Stimulated activated CD4-positive, alpha-beta T cell treated with anti-CD3 and anti-CD28 coated beads, TNF-alpha, amount 100 ng/mL, for 48 hours (primary cell): ENCODE measurements at regions not wholly inside any gene's neighbourhood (a gene's known extent, or its start where the extent isn't known, plus 50 kb on each side); places are given as distances from the start of the nearest gene placed in this dataset.
"Not testable (repeated sequence)": the region's sequence is repeated elsewhere in the genome, so short reads cannot be mapped to it uniquely, and the experiment has no call there.

Experiments
- DNase-seq, 3 donors: peaks; one replicate each; pipeline ENCODE4 v3.0.0-alpha.2; 2020; ENCODE audit warnings: low read depth in 3 of 3

- DNase-seq: no peak
These were observed 474.3 kb upstream of the CAMK1G start for GRCh38 chr1:209109001-209109785.

- no peak for DNase-seq
These were observed 470.0 kb upstream of the CAMK1G start for GRCh38 chr1:209113521-209113920.

GRCh38 chr1:209116705-209117104 is 466.8 kb upstream of the CAMK1G start:
- DNase-seq: no peak

- no peak for DNase-seq
These were observed 459.9 kb upstream of the CAMK1G start for GRCh38 chr1:209123601-209124000.

GRCh38 chr1:209129091-209129490 is 454.4 kb upstream of the CAMK1G start:
- DNase-seq: not testable (repeated sequence)

- DNase-seq: no peak
These were observed 452.6 kb upstream of the CAMK1G start for GRCh38 chr1:209130886-209131285.

GRCh38 chr1:209132736-209133467 is 450.6 kb upstream of the CAMK1G start:
- no peak for DNase-seq

- no peak for DNase-seq
These were observed 449.5 kb upstream of the CAMK1G start for GRCh38 chr1:209134001-209134400.

- DNase-seq: no peak
These were observed 439.6 kb upstream of the CAMK1G start for GRCh38 chr1:209143916-209144315.

GRCh38 chr1:209150114-209150513 is 433.4 kb upstream of the CAMK1G start:
- peak in 1 of 3 donors; percentile 0 for DNase-seq

GRCh38 chr1:209153411-209153810 is 430.1 kb upstream of the CAMK1G start:
- no peak for DNase-seq

GRCh38 chr1:209154912-209155311 is 428.6 kb upstream of the CAMK1G start:
- no peak for DNase-seq

GRCh38 chr1:209155546-209155945 is 428.0 kb upstream of the CAMK1G start:
- no peak for DNase-seq

GRCh38 chr1:209156991-209157390 is 426.5 kb upstream of the CAMK1G start:
- DNase-seq: no peak

GRCh38 chr1:209157546-209158249 is 425.8 kb upstream of the CAMK1G start:
- DNase-seq: no peak

GRCh38 chr1:209158851-209159250 is 424.7 kb upstream of the CAMK1G start:
- DNase-seq: no peak

GRCh38 chr1:209160230-209160629 is 423.3 kb upstream of the CAMK1G start:
- DNase-seq: no peak

GRCh38 chr1:209162651-209163050 is 420.9 kb upstream of the CAMK1G start:
- DNase-seq: no peak

GRCh38 chr1:209168204-209168603 is 415.3 kb upstream of the CAMK1G start:
- no peak for DNase-seq

GRCh38 chr1:209171151-209171550 is 412.4 kb upstream of the CAMK1G start:
- no peak for DNase-seq

GRCh38 chr1:209172286-209172685 is 411.2 kb upstream of the CAMK1G start:
- DNase-seq: no peak

GRCh38 chr1:209172792-209173542 is 410.5 kb upstream of the CAMK1G start:
- DNase-seq: not testable (repeated sequence)
